SU-DHL-6 (cell line): ENCODE measurements at regions not wholly inside any gene's neighbourhood (a gene's known extent, or its start where the extent isn't known, plus 50 kb on each side); places are given as distances from the start of the nearest gene placed in this dataset.

Experiments used
- H2AFZ ChIP-seq: fragments of 200-600 bp; sonication (generic); 2 replicates; pipeline ENCODE4 v1.6.1; 2014; ENCODE audit warnings: low read depth, mild to moderate bottlenecking, moderate library complexity, mixed read lengths, antibody characterized with exemption, low read length; ENCODE audit not compliant: severe bottlenecking
- H3F3A ChIP-seq: fragments of 200-600 bp; shearing (Covaris generic); 2 replicates; pipeline ENCODE4 v1.6.0; 2016; ENCODE audit warnings: antibody characterized with exemption, mild to moderate bottlenecking; ENCODE audit not compliant: insufficient read depth
- H3K27ac ChIP-seq: fragments of 200-600 bp; sonication (generic); 2 replicates; pipeline ENCODE4 v1.5.1; 2016; ENCODE audit warnings: low read depth, mild to moderate bottlenecking, low read length, moderate library complexity, mixed read lengths
- H3K27me3 ChIP-seq: fragments of 200-600 bp; sonication (generic), shearing (Covaris generic); 2 replicates; pipeline ENCODE4 v1.6.0; 2014; ENCODE audit warnings: mild to moderate bottlenecking, low read length
- H3K36me3 ChIP-seq: fragments of 200-600 bp; sonication (generic); 2 replicates; pipeline ENCODE4 v1.6.1; 2014; ENCODE audit warnings: mild to moderate bottlenecking, low read length, mixed read lengths
- H3K4me2 ChIP-seq: fragments of 300-600, 200-600 bp; shearing (Covaris generic), sonication (generic); 2 replicates; pipeline ENCODE4 v1.6.0; 2014; ENCODE audit warnings: low read length, low read depth, mild to moderate bottlenecking; ENCODE audit not compliant: poor library complexity, severe bottlenecking
- H3K4me3 ChIP-seq: fragments of 200-600 bp; sonication (generic); 2 replicates; pipeline ENCODE4 v1.5.1; 2014; ENCODE audit warnings: antibody characterized with exemption, low read length, mild to moderate bottlenecking, mixed read lengths; ENCODE audit not compliant: insufficient read depth, poor library complexity, severe bottlenecking
- H3K79me2 ChIP-seq: fragments of 200-600 bp; sonication (generic); 2 replicates; pipeline ENCODE4 v1.6.1; 2014; ENCODE audit warnings: mild to moderate bottlenecking, low read length, moderate library complexity; ENCODE audit not compliant: insufficient read depth
- H3K9ac ChIP-seq: fragments of 200-600 bp; sonication (generic); 2 replicates; pipeline ENCODE4 v1.7.0; 2014; ENCODE audit warnings: mild to moderate bottlenecking, low read length
- H3K9me2 ChIP-seq: fragments of 200-600 bp; sonication (generic); replicated peaks from 2 replicates; pipeline ENCODE4 v1.6.1; 2014; ENCODE audit warnings: low read length; ENCODE audit not compliant: insufficient read depth
- H3K9me3 ChIP-seq: fragments of 200-600 bp; sonication (generic); 2 replicates; pipeline ENCODE4 v1.6.1; 2014; ENCODE audit warnings: low read length, mixed read lengths; ENCODE audit not compliant: insufficient read depth
- H4K20me1 ChIP-seq: fragments of 200-600 bp; sonication (generic); 2 replicates; pipeline ENCODE4 v1.6.1; 2014; ENCODE audit warnings: low read depth, mild to moderate bottlenecking, antibody characterized with exemption, low read length, moderate library complexity, mixed read lengths
- CTCF ChIP-seq: fragments of 200-600 bp; sonication (generic); IDR thresholded peaks from one replicate; pipeline ENCODE4 v1.5.1; 2017; ENCODE audit warnings: antibody characterized with exemption, mild to moderate bottlenecking, low read length, moderate library complexity; ENCODE audit not compliant: insufficient read depth, poor library complexity, severe bottlenecking
- EZH2phosphoT487 ChIP-seq: fragments of 200-600 bp; sonication (generic), shearing (Covaris generic); conservative IDR thresholded peaks from 2 replicates; pipeline ENCODE4 v1.6.1; 2018; ENCODE audit warnings: mild to moderate bottlenecking, antibody characterized with exemption, low read length, moderate library complexity, mixed read lengths

GRCh38 chr21:19731251-19731650, 1267.0 kb upstream of the NCAM2 start:
- Histone ChIP-seq H3K36me3 (no peaks in the 10 kb centered on the region), H3K9me3 (no peaks in the 10 kb centered on the region), H3K79me2 (no peaks in the 10 kb centered on the region), H2AFZ (peak overlapping the region; percentile 64), H3K9ac (no peak overlapping the region), H3K27ac (no peak overlapping the region), H3K27me3 (no peaks in the 10 kb centered on the region), H3K9me2 (no peaks in the 10 kb centered on the region), H3F3A (no peaks in the 10 kb centered on the region), H4K20me1 (no peaks in the 10 kb centered on the region), H3K4me2 (no peak overlapping the region), H3K4me3 (no peak overlapping the region)
- TF ChIP-seq CTCF: no peak
- TF ChIP-seq EZH2phosphoT487: no peak

GRCh38 chr21:19759836-19760235, 1238.4 kb upstream of the NCAM2 start:
- Histone ChIP-seq H3K9me2 (no peaks in the 10 kb centered on the region), H3K27ac (no peak overlapping the region), H3K27me3 (no peaks in the 10 kb centered on the region), H3F3A (no peaks in the 10 kb centered on the region), H3K36me3 (no peaks in the 10 kb centered on the region), H4K20me1 (no peaks in the 10 kb centered on the region), H3K4me2 (no peak overlapping the region), H3K9me3 (no peaks in the 10 kb centered on the region), H3K9ac (no peak overlapping the region), H3K79me2 (no peaks in the 10 kb centered on the region), H2AFZ (no peak overlapping the region), H3K4me3 (no peak overlapping the region)
- TF ChIP-seq CTCF (no peak), EZH2phosphoT487 (no peak)

GRCh38 chr21:19767546-19767945, 1230.7 kb upstream of the NCAM2 start:
- H3K9ac ChIP-seq: no peak overlapping the region

More at GRCh38 chr21:19767546-19767945, 1230.7 kb upstream of the NCAM2 start:
- Histone ChIP-seq H4K20me1 (no peaks in the 10 kb centered on the region), H3K9me2 (no peaks in the 10 kb centered on the region), H3K4me3 (no peak overlapping the region), H3K4me2 (no peak overlapping the region), H2AFZ (no peak overlapping the region), H3K79me2 (no peaks in the 10 kb centered on the region), H3F3A (no peaks in the 10 kb centered on the region), H3K9me3 (no peaks in the 10 kb centered on the region), H3K36me3 (no peaks in the 10 kb centered on the region), H3K27ac (no peak overlapping the region), H3K27me3 (no peaks in the 10 kb centered on the region)
- TF ChIP-seq EZH2phosphoT487 (no peak), CTCF (no peak)
